Liver (tissue), 8 donors: ENCODE measurements at regions not wholly inside any gene's neighbourhood (a gene's known extent, or its start where the extent isn't known, plus 50 kb on each side); places are given as distances from the start of the nearest gene placed in this dataset.

ENCODE experiments used
- DNase-seq: peaks from one replicate; pipeline ENCODE4 v3.0.0-alpha.2; 2017; ENCODE audit warnings: low spot score
- H3K27ac ChIP-seq, 2 donors: one replicate each; pipeline ENCODE4 v1.7.0; 2013; ENCODE audit warnings: inconsistent platforms in 2 of 2, low read length in 2 of 2, control low read depth in 1 of 2, low read depth in 1 of 2, mild to moderate bottlenecking in 1 of 2
- H3K27me3 ChIP-seq, 4 donors: one replicate each; pipeline versions ENCODE4 v1.6.1 to v1.7.0; 2013; ENCODE audit warnings: low read length in 3 of 4, inconsistent platforms in 1 of 4, mild to moderate bottlenecking in 1 of 4, moderate library complexity in 1 of 4; ENCODE audit not compliant: control insufficient read depth in 4 of 4, insufficient read depth in 4 of 4
- H3K36me3 ChIP-seq, 4 donors: one replicate each; pipeline versions ENCODE4 v1.6.1 to v1.7.0; 2013; ENCODE audit warnings: low read length in 3 of 4, mild to moderate bottlenecking in 3 of 4, low read depth in 1 of 4, moderate library complexity in 1 of 4; ENCODE audit not compliant: control insufficient read depth in 4 of 4, insufficient read depth in 3 of 4
- H3K4me1 ChIP-seq, 4 donors: one replicate each; pipeline versions ENCODE4 v1.6.1 to v1.7.0; 2013; ENCODE audit warnings: low read length in 3 of 4, mild to moderate bottlenecking in 3 of 4, moderate library complexity in 1 of 4; ENCODE audit not compliant: control insufficient read depth in 4 of 4, insufficient read depth in 4 of 4
- H3K4me3 ChIP-seq, 3 donors: one replicate each; pipeline versions ENCODE4 v1.6.1 to v1.7.0; 2013; ENCODE audit warnings: low read length in 3 of 3, control low read depth in 1 of 3, low read depth in 1 of 3, mild to moderate bottlenecking in 1 of 3
- H3K9ac ChIP-seq, 2 donors: one replicate each; pipeline ENCODE4 v1.7.0; 2013; ENCODE audit warnings: low read length in 2 of 2, mild to moderate bottlenecking in 2 of 2, moderate library complexity in 2 of 2, control low read depth in 1 of 2, low read depth in 1 of 2
- H3K9me3 ChIP-seq, 4 donors: one replicate each; pipeline versions ENCODE4 v1.6.1 to v1.7.0; 2013; ENCODE audit warnings: low read length in 3 of 4; ENCODE audit not compliant: control insufficient read depth in 4 of 4
- EGR1 ChIP-seq, 2 donors: IDR thresholded peaks; 2 replicates each; pipeline ENCODE4 v1.6.1; 2016 to 2018; ENCODE audit warnings: antibody characterized with exemption in 2 of 2, low read depth in 2 of 2
- FOXA1 ChIP-seq: IDR thresholded peaks from 2 replicates; pipeline ENCODE4 v1.6.1; 2016; ENCODE audit warnings: antibody characterized with exemption
- FOXA2 ChIP-seq: IDR thresholded peaks from 2 replicates; pipeline ENCODE4 v1.6.1; 2016; ENCODE audit warnings: antibody characterized with exemption
- GABPA ChIP-seq, 2 donors: IDR thresholded peaks in 1 of 2; conservative IDR thresholded peaks in 1 of 2; 2 replicates each; pipeline ENCODE4 v1.6.1; 2016; ENCODE audit warnings: antibody characterized with exemption in 2 of 2, mild to moderate bottlenecking in 1 of 2, moderate library complexity in 1 of 2
- HNF4A ChIP-seq, 2 donors: conservative IDR thresholded peaks; 2 replicates each; pipeline ENCODE4 v1.6.1; 2016; ENCODE audit warnings: antibody characterized with exemption in 2 of 2, mild to moderate bottlenecking in 2 of 2
- HNF4G ChIP-seq: IDR thresholded peaks from 2 replicates; pipeline ENCODE4 v1.6.1; 2016; ENCODE audit warnings: antibody characterized with exemption
- JUND ChIP-seq, 2 donors: IDR thresholded peaks; 2 replicates each; pipeline ENCODE4 v1.6.1; 2016; ENCODE audit warnings: antibody characterized with exemption in 2 of 2
- NR2F2 ChIP-seq: IDR thresholded peaks from 2 replicates; pipeline ENCODE4 v1.6.1; 2016; ENCODE audit warnings: antibody characterized with exemption
- RAD21 ChIP-seq, 2 donors: IDR thresholded peaks; 2 replicates each; pipeline ENCODE4 v1.6.1; 2016; ENCODE audit warnings: antibody characterized with exemption in 2 of 2, mild to moderate bottlenecking in 2 of 2
- SP1 ChIP-seq: IDR thresholded peaks from 2 replicates; pipeline ENCODE4 v1.6.1; 2018; ENCODE audit warnings: antibody characterized with exemption, mild to moderate bottlenecking
- TAF1 ChIP-seq: conservative IDR thresholded peaks from 2 replicates; pipeline ENCODE4 v1.6.1; 2016; ENCODE audit warnings: antibody characterized with exemption, mild to moderate bottlenecking
- WGBS: extraction: QIAGEN DNeasy Blood & Tissue Kit; methylation state at CpG from one replicate; pipeline ENCODE4 v1.1.7; 2013; 5-methylcytosine and 5-hydroxymethylcytosine counted together
- TF ChIP-seq, protein P1 (sequence below): IDR thresholded peaks from 2 replicates; pipeline ENCODE4 v1.6.1; 2016; ENCODE audit warnings: antibody characterized with exemption
- TF ChIP-seq, protein P2 (sequence below): IDR thresholded peaks from 2 replicates; pipeline ENCODE4 v1.6.1; 2016; ENCODE audit warnings: antibody characterized with exemption
- TF ChIP-seq, protein P3 (sequence below): IDR thresholded peaks from 2 replicates; pipeline ENCODE4 v1.6.1; 2016; ENCODE audit warnings: antibody characterized with exemption, mild to moderate bottlenecking
- TF ChIP-seq, protein P4 (sequence below): fragments of 150-350 bp; IDR thresholded peaks from 2 replicates; pipeline ENCODE4 v1.5.1; 2017; ENCODE audit warnings: improper control_type of control experiment, low read depth, low read length; ENCODE audit not compliant: missing input control
- TF ChIP-seq, protein P5 (sequence below): IDR thresholded peaks from 2 replicates; pipeline ENCODE4 v1.6.1; 2016; ENCODE audit warnings: antibody characterized with exemption
- donor health status: healthy.
- donor health status: healthy.
- donor health status: healthy.
- donor health status: healthy.
- donor health status: healthy.

DNA sequence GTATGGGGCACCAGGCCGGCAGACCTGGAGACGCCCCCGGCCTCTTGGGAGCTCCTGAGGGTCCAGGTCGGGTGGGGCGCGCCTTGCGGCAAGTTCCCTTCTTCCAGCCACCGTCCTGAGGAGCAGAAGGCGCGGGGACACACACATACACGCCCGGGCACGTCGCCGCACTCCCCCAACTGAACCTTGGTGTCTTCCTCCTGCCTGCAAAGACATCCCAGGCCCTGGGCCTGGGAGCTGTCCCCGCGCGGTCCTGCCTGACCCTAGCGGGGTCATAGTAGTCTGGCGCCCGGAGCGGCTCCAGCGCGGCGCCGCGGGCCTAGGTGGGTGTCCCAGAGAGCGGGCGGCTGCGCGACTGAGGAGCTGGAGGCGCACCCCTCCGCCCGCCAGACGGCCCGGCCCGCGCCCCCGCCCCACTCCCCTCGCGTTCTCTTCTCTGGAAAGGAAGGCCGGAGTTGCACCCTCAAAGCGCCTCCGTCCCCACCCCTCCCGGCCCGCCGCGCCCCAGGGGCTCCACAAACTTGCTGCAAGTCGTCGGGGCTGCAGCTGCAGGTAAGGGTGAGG is 185.9 kb upstream of the LINGO1 start:
- DNase-seq = no peak
- Histone ChIP-seq H3K36me3 (no peaks in the 10 kb centered on the region), H3K4me3 (peak overlapping the region in 1 of 3 donors; percentile 38), H3K27me3 (peaks cover 7 to 13% (median 12%) of the 10 kb centered on the region in 4 donors), H3K27ac (no peak overlapping the region), H3K9me3 (no peaks in the 10 kb centered on the region), H3K9ac (no peak overlapping the region), H3K4me1 (peaks cover 7 to 14% (median 13%) of the 10 kb centered on the region in 4 donors)
- TF ChIP-seq, protein P1, sequence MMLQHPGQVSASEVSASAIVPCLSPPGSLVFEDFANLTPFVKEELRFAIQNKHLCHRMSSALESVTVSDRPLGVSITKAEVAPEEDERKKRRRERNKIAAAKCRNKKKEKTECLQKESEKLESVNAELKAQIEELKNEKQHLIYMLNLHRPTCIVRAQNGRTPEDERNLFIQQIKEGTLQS = no peak
- TF ChIP-seq GABPA (IDR thresholded peaks at IDR 0.05 in 1 of 2, conservative IDR thresholded peaks at IDR 0.05 in 1 of 2) = no peak
- no peak for TF ChIP-seq SP1
- TF ChIP-seq NR2F2 = no peak
- no peak for TF ChIP-seq HNF4G
- no peak for TF ChIP-seq JUND (IDR thresholded peaks at IDR 0.05)
- 22% methylated on average over 50 of the region's 50 CpGs for WGBS

DNA sequence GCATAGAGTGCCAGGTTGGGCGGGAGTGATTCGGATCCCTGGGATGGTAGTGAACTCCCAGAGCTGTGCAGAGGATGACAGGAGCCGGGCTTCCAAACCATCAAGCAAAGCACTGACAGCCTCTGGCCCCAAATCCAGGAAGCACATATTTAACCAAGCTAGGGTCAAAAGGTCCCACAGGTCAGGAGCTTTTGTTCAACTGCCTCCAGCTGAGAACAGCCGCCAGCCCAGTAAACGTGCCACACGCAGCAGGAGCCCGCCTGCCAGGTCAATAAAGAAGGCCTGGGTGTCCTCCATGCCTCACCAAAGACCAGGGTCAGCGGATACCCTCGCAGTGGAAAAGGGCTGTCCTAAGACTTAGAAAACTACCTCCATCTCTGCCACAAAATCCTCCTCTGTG is 184.7 kb upstream of the LINGO1 start:
- no peaks in the 10 kb centered on the region for H3K9me3 ChIP-seq
- TF ChIP-seq NR2F2 (peak; percentile 79), FOXA1 (no peak), SP1 (no peak), HNF4A (conservative IDR thresholded peaks at IDR 0.05) (peak; percentile 6 to 12)
- TF ChIP-seq, protein P1 = no peak
- H3K9ac ChIP-seq = no peak overlapping the region
- no peak for DNase-seq
- H3K4me1 ChIP-seq = peaks cover 7 to 14% (median 13%) of the 10 kb centered on the region in 4 donors
- H3K4me3 ChIP-seq = no peak overlapping the region
- H3K27me3 ChIP-seq = peaks cover 7 to 13% (median 12%) of the 10 kb centered on the region in 4 donors
- no peaks in the 10 kb centered on the region for H3K36me3 ChIP-seq
- H3K27ac ChIP-seq = no peak overlapping the region
- WGBS = 54% methylated on average over 9 of the region's 9 CpGs

DNA sequence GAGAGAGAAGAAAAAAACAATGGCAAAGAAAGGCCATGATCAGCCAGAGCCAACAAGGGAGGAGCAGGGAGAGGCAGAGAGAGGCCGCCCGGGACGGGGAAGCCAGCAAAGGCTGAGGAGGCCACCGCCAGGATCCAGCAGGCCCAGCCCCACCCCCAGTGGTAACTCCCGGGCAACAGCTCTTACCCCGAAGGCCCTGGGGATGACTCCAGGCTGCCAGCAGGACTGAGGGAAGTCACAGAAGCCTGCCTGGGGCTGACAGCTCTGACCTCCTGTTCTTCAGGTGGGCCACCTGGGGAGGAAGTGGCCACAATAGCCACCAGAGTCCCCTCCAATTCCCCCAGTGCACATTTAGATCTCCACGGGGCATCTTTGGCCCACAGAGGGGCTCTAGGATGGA is 184.3 kb upstream of the LINGO1 start:
- 88% methylated on average over 7 of the region's 7 CpGs for WGBS
- Histone ChIP-seq H3K9ac (no peak overlapping the region), H3K4me3 (no peak overlapping the region), H3K36me3 (no peaks in the 10 kb centered on the region), H3K27me3 (peaks cover 7 to 13% (median 11%) of the 10 kb centered on the region in 4 donors), H3K27ac (no peak overlapping the region), H3K9me3 (no peaks in the 10 kb centered on the region), H3K4me1 (peaks cover 7 to 14% (median 13%) of the 10 kb centered on the region in 4 donors)
- DNase-seq = no peak
- TF ChIP-seq FOXA2 (no peak), EGR1 (IDR thresholded peaks at IDR 0.05; ENCODE audit: low read depth in 2 of 2) (no peak), TAF1 (no peak), HNF4G (no peak), JUND (IDR thresholded peaks at IDR 0.05) (no peak), NR2F2 (no peak), RAD21 (IDR thresholded peaks at IDR 0.05) (no peak)
- TF ChIP-seq, protein P2, sequence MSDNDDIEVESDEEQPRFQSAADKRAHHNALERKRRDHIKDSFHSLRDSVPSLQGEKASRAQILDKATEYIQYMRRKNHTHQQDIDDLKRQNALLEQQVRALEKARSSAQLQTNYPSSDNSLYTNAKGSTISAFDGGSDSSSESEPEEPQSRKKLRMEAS = no peak
- TF ChIP-seq, protein P3, sequence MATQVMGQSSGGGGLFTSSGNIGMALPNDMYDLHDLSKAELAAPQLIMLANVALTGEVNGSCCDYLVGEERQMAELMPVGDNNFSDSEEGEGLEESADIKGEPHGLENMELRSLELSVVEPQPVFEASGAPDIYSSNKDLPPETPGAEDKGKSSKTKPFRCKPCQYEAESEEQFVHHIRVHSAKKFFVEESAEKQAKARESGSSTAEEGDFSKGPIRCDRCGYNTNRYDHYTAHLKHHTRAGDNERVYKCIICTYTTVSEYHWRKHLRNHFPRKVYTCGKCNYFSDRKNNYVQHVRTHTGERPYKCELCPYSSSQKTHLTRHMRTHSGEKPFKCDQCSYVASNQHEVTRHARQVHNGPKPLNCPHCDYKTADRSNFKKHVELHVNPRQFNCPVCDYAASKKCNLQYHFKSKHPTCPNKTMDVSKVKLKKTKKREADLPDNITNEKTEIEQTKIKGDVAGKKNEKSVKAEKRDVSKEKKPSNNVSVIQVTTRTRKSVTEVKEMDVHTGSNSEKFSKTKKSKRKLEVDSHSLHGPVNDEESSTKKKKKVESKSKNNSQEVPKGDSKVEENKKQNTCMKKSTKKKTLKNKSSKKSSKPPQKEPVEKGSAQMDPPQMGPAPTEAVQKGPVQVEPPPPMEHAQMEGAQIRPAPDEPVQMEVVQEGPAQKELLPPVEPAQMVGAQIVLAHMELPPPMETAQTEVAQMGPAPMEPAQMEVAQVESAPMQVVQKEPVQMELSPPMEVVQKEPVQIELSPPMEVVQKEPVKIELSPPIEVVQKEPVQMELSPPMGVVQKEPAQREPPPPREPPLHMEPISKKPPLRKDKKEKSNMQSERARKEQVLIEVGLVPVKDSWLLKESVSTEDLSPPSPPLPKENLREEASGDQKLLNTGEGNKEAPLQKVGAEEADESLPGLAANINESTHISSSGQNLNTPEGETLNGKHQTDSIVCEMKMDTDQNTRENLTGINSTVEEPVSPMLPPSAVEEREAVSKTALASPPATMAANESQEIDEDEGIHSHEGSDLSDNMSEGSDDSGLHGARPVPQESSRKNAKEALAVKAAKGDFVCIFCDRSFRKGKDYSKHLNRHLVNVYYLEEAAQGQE = no peak
- TF ChIP-seq, protein P1 = no peak
- TF ChIP-seq, protein P4, sequence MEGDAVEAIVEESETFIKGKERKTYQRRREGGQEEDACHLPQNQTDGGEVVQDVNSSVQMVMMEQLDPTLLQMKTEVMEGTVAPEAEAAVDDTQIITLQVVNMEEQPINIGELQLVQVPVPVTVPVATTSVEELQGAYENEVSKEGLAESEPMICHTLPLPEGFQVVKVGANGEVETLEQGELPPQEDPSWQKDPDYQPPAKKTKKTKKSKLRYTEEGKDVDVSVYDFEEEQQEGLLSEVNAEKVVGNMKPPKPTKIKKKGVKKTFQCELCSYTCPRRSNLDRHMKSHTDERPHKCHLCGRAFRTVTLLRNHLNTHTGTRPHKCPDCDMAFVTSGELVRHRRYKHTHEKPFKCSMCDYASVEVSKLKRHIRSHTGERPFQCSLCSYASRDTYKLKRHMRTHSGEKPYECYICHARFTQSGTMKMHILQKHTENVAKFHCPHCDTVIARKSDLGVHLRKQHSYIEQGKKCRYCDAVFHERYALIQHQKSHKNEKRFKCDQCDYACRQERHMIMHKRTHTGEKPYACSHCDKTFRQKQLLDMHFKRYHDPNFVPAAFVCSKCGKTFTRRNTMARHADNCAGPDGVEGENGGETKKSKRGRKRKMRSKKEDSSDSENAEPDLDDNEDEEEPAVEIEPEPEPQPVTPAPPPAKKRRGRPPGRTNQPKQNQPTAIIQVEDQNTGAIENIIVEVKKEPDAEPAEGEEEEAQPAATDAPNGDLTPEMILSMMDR = no peak
- TF ChIP-seq, protein P5, sequence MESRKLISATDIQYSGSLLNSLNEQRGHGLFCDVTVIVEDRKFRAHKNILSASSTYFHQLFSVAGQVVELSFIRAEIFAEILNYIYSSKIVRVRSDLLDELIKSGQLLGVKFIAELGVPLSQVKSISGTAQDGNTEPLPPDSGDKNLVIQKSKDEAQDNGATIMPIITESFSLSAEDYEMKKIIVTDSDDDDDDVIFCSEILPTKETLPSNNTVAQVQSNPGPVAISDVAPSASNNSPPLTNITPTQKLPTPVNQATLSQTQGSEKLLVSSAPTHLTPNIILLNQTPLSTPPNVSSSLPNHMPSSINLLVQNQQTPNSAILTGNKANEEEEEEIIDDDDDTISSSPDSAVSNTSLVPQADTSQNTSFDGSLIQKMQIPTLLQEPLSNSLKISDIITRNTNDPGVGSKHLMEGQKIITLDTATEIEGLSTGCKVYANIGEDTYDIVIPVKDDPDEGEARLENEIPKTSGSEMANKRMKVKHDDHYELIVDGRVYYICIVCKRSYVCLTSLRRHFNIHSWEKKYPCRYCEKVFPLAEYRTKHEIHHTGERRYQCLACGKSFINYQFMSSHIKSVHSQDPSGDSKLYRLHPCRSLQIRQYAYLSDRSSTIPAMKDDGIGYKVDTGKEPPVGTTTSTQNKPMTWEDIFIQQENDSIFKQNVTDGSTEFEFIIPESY = no peak
